Stimulated activated effector memory CD8-positive, alpha-beta T cell treated with anti-CD3 and anti-CD28 coated beads, Interleukin-12 subunit alpha, Interleukin-12 subunit beta, amount 100 ng/mL, for 72 hours (primary cell): ENCODE measurements at regions not wholly inside any gene's neighbourhood (a gene's known extent, or its start where the extent isn't known, plus 50 kb on each side); places are given as distances from the start of the nearest gene placed in this dataset.

Source experiments
- ATAC-seq: fragments of 150-1000 bp; cut with Tn5 transposase; 2 replicates; pipeline ENCODE4 v1.10.0; 2021
- DNase-seq, 2 donors: peaks; one replicate each; pipeline ENCODE4 v3.0.0; 2021 to 2022; ENCODE audit warnings: low spot score in 2 of 2
- H3K27ac Mint-ChIP-seq: one replicate; pipeline ENCODE4 v1.8.0; 2022; ENCODE audit warnings: mild to moderate bottlenecking, mixed read lengths
- H3K36me3 Mint-ChIP-seq: one replicate; pipeline ENCODE4 v1.8.0; 2022; ENCODE audit warnings: mild to moderate bottlenecking, mixed read lengths
- H3K4me1 Mint-ChIP-seq: one replicate; pipeline ENCODE4 v1.8.0; 2022; ENCODE audit warnings: mixed read lengths
- H3K4me3 Mint-ChIP-seq: one replicate; pipeline ENCODE4 v1.8.0; 2022; ENCODE audit warnings: mild to moderate bottlenecking, mixed read lengths
- H3K9me3 Mint-ChIP-seq: one replicate; pipeline ENCODE4 v1.8.0; 2022; ENCODE audit warnings: mixed read lengths

GRCh38 chr5:57600321-57600720 lies 117.7 kb upstream of the ACTBL2 start:
- no peak overlapping the region for H3K27ac Mint-ChIP-seq
- no peaks in the 10 kb centered on the region for H3K9me3 Mint-ChIP-seq
- H3K36me3 Mint-ChIP-seq: no peaks in the 10 kb centered on the region
- H3K4me3 Mint-ChIP-seq: no peak overlapping the region
- H3K4me1 Mint-ChIP-seq: peaks cover 6% of the 10 kb centered on the region
- DNase-seq (no peak), ATAC-seq (no peak)

GRCh38 chr5:57598756-57599155 lies 116.1 kb upstream of the ACTBL2 start:
- peaks cover 6% of the 10 kb centered on the region for H3K4me1 Mint-ChIP-seq
- no peak overlapping the region for H3K4me3 Mint-ChIP-seq
- no peaks in the 10 kb centered on the region for H3K9me3 Mint-ChIP-seq
- DNase-seq (no peak), ATAC-seq (peak; percentile 82)
- H3K27ac Mint-ChIP-seq: no peak overlapping the region
- no peaks in the 10 kb centered on the region for H3K36me3 Mint-ChIP-seq

- H3K4me1 Mint-ChIP-seq: peaks cover 6% of the 10 kb centered on the region
- no peak for DNase-seq
- H3K9me3 Mint-ChIP-seq: no peaks in the 10 kb centered on the region
- no peak overlapping the region for H3K27ac Mint-ChIP-seq
- no peaks in the 10 kb centered on the region for H3K36me3 Mint-ChIP-seq
- H3K4me3 Mint-ChIP-seq: no peak overlapping the region
- ATAC-seq: no peak
Observed at GRCh38 chr5:57598097-57598496, 115.5 kb upstream of the ACTBL2 start.

GRCh38 chr5:57595523-57595991 lies 112.9 kb upstream of the ACTBL2 start:
- H3K4me1 Mint-ChIP-seq: peaks cover 6% of the 10 kb centered on the region

GRCh38 chr5:57594436-57594835 lies 111.8 kb upstream of the ACTBL2 start:
- Mint-ChIP-seq H3K4me1 (peaks cover 6% of the 10 kb centered on the region), H3K4me3 (no peak overlapping the region), H3K9me3 (no peaks in the 10 kb centered on the region), H3K27ac (no peak overlapping the region), H3K36me3 (no peaks in the 10 kb centered on the region)
- DNase-seq (no peak), ATAC-seq (no peak)

More at GRCh38 chr5:57595523-57595991, 112.9 kb upstream of the ACTBL2 start:
- ATAC-seq (no peak), DNase-seq (no peak)
- no peak overlapping the region for H3K4me3 Mint-ChIP-seq
- H3K9me3 Mint-ChIP-seq: no peaks in the 10 kb centered on the region
- H3K36me3 Mint-ChIP-seq: no peaks in the 10 kb centered on the region
- no peak overlapping the region for H3K27ac Mint-ChIP-seq

GRCh38 chr5:57592236-57592635 lies 109.6 kb upstream of the ACTBL2 start:
- Mint-ChIP-seq H3K36me3 (no peaks in the 10 kb centered on the region), H3K27ac (no peak overlapping the region), H3K4me3 (no peak overlapping the region), H3K9me3 (peaks cover 3% of the 10 kb centered on the region), H3K4me1 (no peaks in the 10 kb centered on the region)
- no peak for DNase-seq
- no peak for ATAC-seq

- peaks cover 6% of the 10 kb centered on the region for H3K9me3 Mint-ChIP-seq
- ATAC-seq (no peak), DNase-seq (no peak)
- no peak overlapping the region for H3K4me3 Mint-ChIP-seq
- H3K36me3 Mint-ChIP-seq: no peaks in the 10 kb centered on the region
- no peak overlapping the region for H3K27ac Mint-ChIP-seq
- H3K4me1 Mint-ChIP-seq: no peaks in the 10 kb centered on the region
Observed at GRCh38 chr5:57586649-57587048, 104.0 kb upstream of the ACTBL2 start.

- Mint-ChIP-seq H3K4me3 (no peak overlapping the region), H3K4me1 (no peaks in the 10 kb centered on the region), H3K9me3 (peaks cover 9% of the 10 kb centered on the region), H3K36me3 (no peaks in the 10 kb centered on the region), H3K27ac (no peak overlapping the region)
- DNase-seq (no peak), ATAC-seq (no peak)
Observed at GRCh38 chr5:57582578-57583070, 100.0 kb upstream of the ACTBL2 start.

GRCh38 chr5:57581772-57582171 lies 99.2 kb upstream of the ACTBL2 start:
- ATAC-seq: no peak
- no peak for DNase-seq
- H3K4me1 Mint-ChIP-seq: no peaks in the 10 kb centered on the region
- no peak overlapping the region for H3K4me3 Mint-ChIP-seq
- no peak overlapping the region for H3K27ac Mint-ChIP-seq
- H3K9me3 Mint-ChIP-seq: peaks cover 6% of the 10 kb centered on the region
- no peaks in the 10 kb centered on the region for H3K36me3 Mint-ChIP-seq

GRCh38 chr5:57581222-57581621 lies 98.6 kb upstream of the ACTBL2 start:
- H3K27ac Mint-ChIP-seq: no peak overlapping the region
- DNase-seq (no peak), ATAC-seq (no peak)
- H3K9me3 Mint-ChIP-seq: peaks cover 6% of the 10 kb centered on the region
- no peaks in the 10 kb centered on the region for H3K36me3 Mint-ChIP-seq
- no peaks in the 10 kb centered on the region for H3K4me1 Mint-ChIP-seq
- no peak overlapping the region for H3K4me3 Mint-ChIP-seq

- Mint-ChIP-seq H3K4me1 (no peaks in the 10 kb centered on the region), H3K4me3 (no peak overlapping the region), H3K9me3 (peaks cover 2% of the 10 kb centered on the region), H3K27ac (no peak overlapping the region), H3K36me3 (no peaks in the 10 kb centered on the region)
- DNase-seq (no peak), ATAC-seq (peak; percentile 28)
Observed at GRCh38 chr5:57577432-57578175, 95.0 kb upstream of the ACTBL2 start.

GRCh38 chr5:57576317-57576716 lies 93.7 kb upstream of the ACTBL2 start:
- no peak for ATAC-seq
- no peak overlapping the region for H3K4me3 Mint-ChIP-seq
- H3K4me1 Mint-ChIP-seq: no peaks in the 10 kb centered on the region
- H3K36me3 Mint-ChIP-seq: no peaks in the 10 kb centered on the region
- no peak for DNase-seq
- H3K9me3 Mint-ChIP-seq: peaks cover 2% of the 10 kb centered on the region
- no peak overlapping the region for H3K27ac Mint-ChIP-seq

GRCh38 chr5:57575839-57576238 lies 93.2 kb upstream of the ACTBL2 start:
- H3K9me3 Mint-ChIP-seq: peaks cover under 1% of the 10 kb centered on the region
- H3K4me1 Mint-ChIP-seq: no peaks in the 10 kb centered on the region
- no peaks in the 10 kb centered on the region for H3K36me3 Mint-ChIP-seq
- H3K27ac Mint-ChIP-seq: no peak overlapping the region
- H3K4me3 Mint-ChIP-seq: no peak overlapping the region
- ATAC-seq (no peak), DNase-seq (no peak)

GRCh38 chr5:57572461-57572860 lies 89.8 kb upstream of the ACTBL2 start:
- Mint-ChIP-seq H3K4me1 (no peaks in the 10 kb centered on the region), H3K36me3 (no peaks in the 10 kb centered on the region), H3K27ac (no peak overlapping the region), H3K4me3 (no peak overlapping the region), H3K9me3 (no peaks in the 10 kb centered on the region)
- ATAC-seq: no peak
- DNase-seq: no peak

GRCh38 chr5:57569601-57570000 lies 87.0 kb upstream of the ACTBL2 start:
- ATAC-seq (no peak), DNase-seq (no peak)
- Mint-ChIP-seq H3K36me3 (no peaks in the 10 kb centered on the region), H3K27ac (no peak overlapping the region), H3K4me1 (no peaks in the 10 kb centered on the region), H3K9me3 (no peaks in the 10 kb centered on the region), H3K4me3 (no peak overlapping the region)

- DNase-seq (no peak), ATAC-seq (no peak)
- no peak overlapping the region for H3K4me3 Mint-ChIP-seq
- no peaks in the 10 kb centered on the region for H3K9me3 Mint-ChIP-seq
- no peak overlapping the region for H3K27ac Mint-ChIP-seq
- no peaks in the 10 kb centered on the region for H3K4me1 Mint-ChIP-seq
- no peaks in the 10 kb centered on the region for H3K36me3 Mint-ChIP-seq
Observed at GRCh38 chr5:57568136-57568535, 85.5 kb upstream of the ACTBL2 start.
